Caco-2 (cell line): ENCODE measurements at regions not wholly inside any gene's neighbourhood (a gene's known extent, or its start where the extent isn't known, plus 50 kb on each side); places are given as distances from the start of the nearest gene placed in this dataset.

Experiments used
- BruUV-seq: library from RNA; stranded (reverse); fragments of 400-500 nt; replicated peaks from 2 replicates; lab custom pipeline; 2021; lab: Mats Ljungman, UMichigan
- CTCF ChIA-PET: fragments of 300-600 bp; sonication (Branson Sonifier 250); formaldehyde crosslinking; loops from one replicate; lab custom pipeline; 2022; ENCODE audit warnings: antibody characterized with exemption; lab: Charles Lee
- POLR2A ChIA-PET: fragments of 300-600 bp; sonication (Branson Sonifier 250); formaldehyde crosslinking; loops from one replicate; lab custom pipeline; 2022; ENCODE audit warnings: antibody characterized with exemption; lab: Charles Lee
- DNase-seq, 2 experiments: peaks; one replicate each; pipeline versions ENCODE4 v3.0.0 to v3.0.0-alpha.2; 2020 to 2022
- H3K27me3 ChIP-seq: replicated peaks from 2 replicates; pipeline ENCODE4 v1.6.0; 2011; ENCODE audit warnings: low read length; ENCODE audit not compliant: control insufficient read depth, insufficient read depth
- H3K36me3 ChIP-seq: 2 replicates; pipeline ENCODE4 v1.5.1; 2011; ENCODE audit warnings: low read length; ENCODE audit not compliant: control insufficient read depth, insufficient read depth
- H3K4me1 ChIP-seq: fragments of 250-450 bp; sonication (Bioruptor Pico); 2 replicates; pipeline ENCODE4 v1.5.1; 2020; ENCODE audit warnings: mild to moderate bottlenecking
- H3K4me3 ChIP-seq: 2 replicates; pipeline ENCODE4 v1.5.1; 2011; ENCODE audit warnings: low read depth, mild to moderate bottlenecking, control low read depth, low read length
- H3K9me3 ChIP-seq: fragments of 250-450 bp; sonication (Bioruptor Pico); 2 replicates; pipeline ENCODE4 v1.5.1; 2020; ENCODE audit warnings: mild to moderate bottlenecking, moderate library complexity
- H3K27ac Mint-ChIP-seq: one replicate; pipeline ENCODE4 v1.8.0; 2022; ENCODE audit warnings: mixed read lengths; ENCODE audit not compliant: unreplicated experiment
- H3K27me3 Mint-ChIP-seq: one replicate; pipeline ENCODE4 v1.8.0; 2022; ENCODE audit warnings: mixed read lengths; ENCODE audit not compliant: insufficient read depth, unreplicated experiment
- H3K36me3 Mint-ChIP-seq: one replicate; pipeline ENCODE4 v1.8.0; 2022; ENCODE audit warnings: mild to moderate bottlenecking, mixed read lengths; ENCODE audit not compliant: insufficient read depth, unreplicated experiment
- H3K4me1 Mint-ChIP-seq: one replicate; pipeline ENCODE4 v1.8.0; 2022; ENCODE audit warnings: low read depth, mixed read lengths; ENCODE audit not compliant: unreplicated experiment
- H3K4me3 Mint-ChIP-seq: one replicate; pipeline ENCODE4 v1.8.0; 2022; ENCODE audit warnings: mild to moderate bottlenecking, moderate library complexity, mixed read lengths; ENCODE audit not compliant: unreplicated experiment
- H3K9me3 Mint-ChIP-seq: one replicate; pipeline ENCODE4 v1.8.0; 2022; ENCODE audit warnings: mixed read lengths; ENCODE audit not compliant: unreplicated experiment
- CTCF ChIP-seq, 2 experiments: fragments of 200-600 bp in 1 of 2; IDR thresholded peaks; 1 replicate in 1 of 2; 2 replicates in 1 of 2; pipeline versions ENCODE4 v1.5.1 to v1.8.0; 2011 to 2022; ENCODE audit warnings: antibody characterized with exemption in 1 of 2, control low read depth in 1 of 2, inconsistent platforms in 1 of 2, low read depth in 1 of 2, low read length in 1 of 2, mild to moderate bottlenecking in 1 of 2, moderate library complexity in 1 of 2; ENCODE audit not compliant: insufficient read depth in 1 of 2, severe bottlenecking in 1 of 2, unreplicated experiment in 1 of 2
- intact Hi-C: fragments of 100-400 bp; cut with micrococcal nuclease; formaldehyde crosslinking; loops from one replicate; pipeline ENCODE4 v1.10.0; 2022; ENCODE audit not compliant: unreplicated experiment

GRCh38 chr4:62231994-62232393, 1031.9 kb downstream of the ADGRL3 start:
- Mint-ChIP-seq H3K27ac (no peak overlapping the region), H3K4me3 (no peak overlapping the region), H3K36me3 (no peaks in the 10 kb centered on the region), H3K27me3 (no peaks in the 10 kb centered on the region), H3K4me1 (no peaks in the 10 kb centered on the region), H3K9me3 (no peaks in the 10 kb centered on the region)
- DNase-seq: no peak
- Histone ChIP-seq H3K9me3 (no peaks in the 10 kb centered on the region), H3K27me3 (no peaks in the 10 kb centered on the region), H3K4me1 (no peaks in the 10 kb centered on the region), H3K36me3 (no peaks in the 10 kb centered on the region), H3K4me3 (no peak overlapping the region)
- ChIA-PET CTCF (no interaction called here), POLR2A (no interaction called here)
- no peak for TF ChIP-seq CTCF (IDR thresholded peaks at IDR 0.05; ENCODE audit: insufficient read depth in 1 of 2, low read depth in 1 of 2, low read length in 1 of 2, severe bottlenecking in 1 of 2, unreplicated experiment in 1 of 2)
- intact Hi-C loops: no loop called here
- no TSS peak for BruUV-seq

GRCh38 chr4:62226082-62226481, 1026.0 kb downstream of the ADGRL3 start:
- Histone ChIP-seq H3K9me3 (no peaks in the 10 kb centered on the region), H3K27me3 (no peaks in the 10 kb centered on the region), H3K4me1 (no peaks in the 10 kb centered on the region), H3K36me3 (no peaks in the 10 kb centered on the region), H3K4me3 (no peak overlapping the region)
- no peaks in the 10 kb centered on the region for H3K9me3 Mint-ChIP-seq
- H3K4me1 Mint-ChIP-seq: no peaks in the 10 kb centered on the region
- no peaks in the 10 kb centered on the region for H3K36me3 Mint-ChIP-seq
- TF ChIP-seq CTCF (IDR thresholded peaks at IDR 0.05; ENCODE audit: insufficient read depth in 1 of 2, low read depth in 1 of 2, low read length in 1 of 2, severe bottlenecking in 1 of 2, unreplicated experiment in 1 of 2): no peak
- no peak overlapping the region for H3K4me3 Mint-ChIP-seq
- no peak for DNase-seq
- CTCF ChIA-PET: no interaction called here
- H3K27ac Mint-ChIP-seq: no peak overlapping the region
- no TSS peak for BruUV-seq
- intact Hi-C loops: no loop called here
- H3K27me3 Mint-ChIP-seq: no peaks in the 10 kb centered on the region
- POLR2A ChIA-PET: no interaction called here

GRCh38 chr4:62222121-62222520, 1022.0 kb downstream of the ADGRL3 start:
- H3K4me1 ChIP-seq: no peaks in the 10 kb centered on the region
- no peak overlapping the region for H3K4me3 ChIP-seq
- H3K36me3 Mint-ChIP-seq: no peaks in the 10 kb centered on the region
- no peaks in the 10 kb centered on the region for H3K27me3 Mint-ChIP-seq
- DNase-seq: no peak
- no peak for TF ChIP-seq CTCF (IDR thresholded peaks at IDR 0.05; ENCODE audit: insufficient read depth in 1 of 2, low read depth in 1 of 2, low read length in 1 of 2, severe bottlenecking in 1 of 2, unreplicated experiment in 1 of 2)
- no peak overlapping the region for H3K27ac Mint-ChIP-seq
- intact Hi-C loops: no loop called here
- H3K9me3 Mint-ChIP-seq: no peaks in the 10 kb centered on the region
- H3K4me1 Mint-ChIP-seq: no peaks in the 10 kb centered on the region
- no peaks in the 10 kb centered on the region for H3K27me3 ChIP-seq
- no peak overlapping the region for H3K4me3 Mint-ChIP-seq
- ChIA-PET POLR2A (no interaction called here), CTCF (no interaction called here)
- BruUV-seq: no TSS peak
- H3K36me3 ChIP-seq: no peaks in the 10 kb centered on the region
- H3K9me3 ChIP-seq: no peaks in the 10 kb centered on the region
